ENCODE measurements at regions not wholly inside any gene's neighbourhood (a gene's known extent, or its start where the extent isn't known, plus 50 kb on each side); places are given as distances from the start of the nearest gene placed in this dataset.

- Histone ChIP-seq H3K79me2 (ENCODE audit: low read length) (no peaks in the 10 kb centered on the region), H3K4me1 (ENCODE audit: insufficient read depth, low read length) (no peaks in the 10 kb centered on the region), H3K4me2 (ENCODE audit: low read length) (no peak overlapping the region), H3K27me3 (ENCODE audit: low read length) (no peaks in the 10 kb centered on the region), H3K9me2 (replicated peaks; ENCODE audit: low read length) (no peaks in the 10 kb centered on the region), H3K9me3 (ENCODE audit: low read length) (no peaks in the 10 kb centered on the region), H3F3A (ENCODE audit: low read length, unreplicated experiment) (no peaks in the 10 kb centered on the region), H4K20me1 (ENCODE audit: low read length) (no peaks in the 10 kb centered on the region), H3K9ac (ENCODE audit: low read length) (no peak overlapping the region), H3K36me3 (ENCODE audit: low read depth, low read length) (no peaks in the 10 kb centered on the region), H3K27ac (ENCODE audit: low read length) (no peak overlapping the region), H3K4me3 (ENCODE audit: low read length) (no peak overlapping the region), H2AFZ (ENCODE audit: low read length) (no peak overlapping the region)
- no peak for ATAC-seq
- no peak for DNase-seq
- TF ChIP-seq EZH2phosphoT487 (IDR thresholded peaks at IDR 0.05; ENCODE audit: borderline replicate concordance, low read length) (no peak), EZH2 (IDR thresholded peaks at IDR 0.05; ENCODE audit: low read length, unreplicated experiment) (no peak)
- TF ChIP-seq, protein P1, sequence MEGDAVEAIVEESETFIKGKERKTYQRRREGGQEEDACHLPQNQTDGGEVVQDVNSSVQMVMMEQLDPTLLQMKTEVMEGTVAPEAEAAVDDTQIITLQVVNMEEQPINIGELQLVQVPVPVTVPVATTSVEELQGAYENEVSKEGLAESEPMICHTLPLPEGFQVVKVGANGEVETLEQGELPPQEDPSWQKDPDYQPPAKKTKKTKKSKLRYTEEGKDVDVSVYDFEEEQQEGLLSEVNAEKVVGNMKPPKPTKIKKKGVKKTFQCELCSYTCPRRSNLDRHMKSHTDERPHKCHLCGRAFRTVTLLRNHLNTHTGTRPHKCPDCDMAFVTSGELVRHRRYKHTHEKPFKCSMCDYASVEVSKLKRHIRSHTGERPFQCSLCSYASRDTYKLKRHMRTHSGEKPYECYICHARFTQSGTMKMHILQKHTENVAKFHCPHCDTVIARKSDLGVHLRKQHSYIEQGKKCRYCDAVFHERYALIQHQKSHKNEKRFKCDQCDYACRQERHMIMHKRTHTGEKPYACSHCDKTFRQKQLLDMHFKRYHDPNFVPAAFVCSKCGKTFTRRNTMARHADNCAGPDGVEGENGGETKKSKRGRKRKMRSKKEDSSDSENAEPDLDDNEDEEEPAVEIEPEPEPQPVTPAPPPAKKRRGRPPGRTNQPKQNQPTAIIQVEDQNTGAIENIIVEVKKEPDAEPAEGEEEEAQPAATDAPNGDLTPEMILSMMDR (conservative IDR thresholded peaks at IDR 0.05; ENCODE audit: low read depth, low read length), result no peak
- intact Hi-C loops (cut with micrococcal nuclease), result loop anchor here (5.0 kb wide), 3 partner anchors 34 to 179 kb away; no protein-coding TSS in a partner anchor
- CTCF ChIA-PET, result no interaction called here
- POLR2A ChIA-PET (ENCODE audit: unreplicated experiment), result no interaction called here
- BruUV-seq (replicated peaks), result no TSS peak
Measured at GRCh38 chr18:8980918-8981317, 121.6 kb upstream of the NDUFV2 start.

- intact Hi-C loops (cut with micrococcal nuclease), result loop anchor here (1.0 to 5.0 kb wide), 6 partner anchors 35 to 328 kb away; no protein-coding TSS in a partner anchor
- DNase-seq, result peak; percentile 86
- no peak overlapping the region for H3K4me3 ChIP-seq (ENCODE audit: low read length)
- no peaks in the 10 kb centered on the region for H3F3A ChIP-seq (ENCODE audit: low read length, unreplicated experiment)
- peak overlapping the region; percentile 54 for H2AFZ ChIP-seq (ENCODE audit: low read length)
- ChIA-PET CTCF (interaction anchor here (0.6 to 1.6 kb wide), 6 partner anchors 11 to 329 kb away, joined by 3 to 13 read pairs (median 3); no protein-coding TSS in a partner anchor), POLR2A (ENCODE audit: unreplicated experiment) (interaction anchor here (0.7 kb wide), 2 partner anchors 164 to 275 kb away, joined by 3 to 5 read pairs; no protein-coding TSS in a partner anchor)
- no peaks in the 10 kb centered on the region for H4K20me1 ChIP-seq (ENCODE audit: low read length)
- H3K79me2 ChIP-seq (ENCODE audit: low read length), result no peaks in the 10 kb centered on the region
- no peaks in the 10 kb centered on the region for H3K36me3 ChIP-seq (ENCODE audit: low read depth, low read length)
- H3K9me3 ChIP-seq (ENCODE audit: low read length), result no peaks in the 10 kb centered on the region
- peak; percentile 97 for ATAC-seq
- H3K4me1 ChIP-seq (ENCODE audit: insufficient read depth, low read length), result no peaks in the 10 kb centered on the region
- no peaks in the 10 kb centered on the region for H3K9me2 ChIP-seq (replicated peaks; ENCODE audit: low read length)
- no peak overlapping the region for H3K9ac ChIP-seq (ENCODE audit: low read length)
- H3K27ac ChIP-seq (ENCODE audit: low read length), result no peak overlapping the region
- no TSS peak for BruUV-seq (replicated peaks)
- no peak overlapping the region for H3K4me2 ChIP-seq (ENCODE audit: low read length)
- no peak for TF ChIP-seq EZH2phosphoT487 (IDR thresholded peaks at IDR 0.05; ENCODE audit: borderline replicate concordance, low read length)
- TF ChIP-seq EZH2 (IDR thresholded peaks at IDR 0.05; ENCODE audit: low read length, unreplicated experiment), result no peak
- TF ChIP-seq, protein P1 (conservative IDR thresholded peaks at IDR 0.05; ENCODE audit: low read depth, low read length), result peak; percentile 89
- no peaks in the 10 kb centered on the region for H3K27me3 ChIP-seq (ENCODE audit: low read length)
Measured at GRCh38 chr18:8982416-8983183, 119.9 kb upstream of the NDUFV2 start.

- no peak for DNase-seq
- no peaks in the 10 kb centered on the region for H3K27me3 ChIP-seq (ENCODE audit: low read length)
- H3K9me2 ChIP-seq (replicated peaks; ENCODE audit: low read length), result no peaks in the 10 kb centered on the region
- H3K27ac ChIP-seq (ENCODE audit: low read length), result no peak overlapping the region
- peak overlapping the region; percentile 54 for H2AFZ ChIP-seq (ENCODE audit: low read length)
- no peaks in the 10 kb centered on the region for H3K36me3 ChIP-seq (ENCODE audit: low read depth, low read length)
- no peaks in the 10 kb centered on the region for H3F3A ChIP-seq (ENCODE audit: low read length, unreplicated experiment)
- ATAC-seq, result no peak
- no TSS peak for BruUV-seq (replicated peaks)
- H3K79me2 ChIP-seq (ENCODE audit: low read length), result no peaks in the 10 kb centered on the region
- H3K9me3 ChIP-seq (ENCODE audit: low read length), result no peaks in the 10 kb centered on the region
- ChIA-PET POLR2A (ENCODE audit: unreplicated experiment) (interaction anchor here (0.7 kb wide), 1 partner anchor 276 kb away, joined by 5 read pairs; no protein-coding TSS in a partner anchor), CTCF (interaction anchor here (0.6 to 0.9 kb wide), 3 partner anchors 60 to 183 kb away, joined by 3 read pairs; no protein-coding TSS in a partner anchor)
- no peak overlapping the region for H3K9ac ChIP-seq (ENCODE audit: low read length)
- H3K4me1 ChIP-seq (ENCODE audit: insufficient read depth, low read length), result no peaks in the 10 kb centered on the region
- H4K20me1 ChIP-seq (ENCODE audit: low read length), result no peaks in the 10 kb centered on the region
- H3K4me3 ChIP-seq (ENCODE audit: low read length), result no peak overlapping the region
- TF ChIP-seq EZH2 (IDR thresholded peaks at IDR 0.05; ENCODE audit: low read length, unreplicated experiment) (no peak), EZH2phosphoT487 (IDR thresholded peaks at IDR 0.05; ENCODE audit: borderline replicate concordance, low read length) (no peak)
- TF ChIP-seq, protein P1 (conservative IDR thresholded peaks at IDR 0.05; ENCODE audit: low read depth, low read length), result no peak
- intact Hi-C loops (cut with micrococcal nuclease), result loop anchor here (5.0 kb wide), 3 partner anchors 36 to 181 kb away; no protein-coding TSS in a partner anchor
- no peak overlapping the region for H3K4me2 ChIP-seq (ENCODE audit: low read length)
Measured at GRCh38 chr18:8983195-8983594, 119.3 kb upstream of the NDUFV2 start.

All from PC-3 (cell line).